RWPE2 (cell line): ENCODE measurements at regions not wholly inside any gene's neighbourhood (a gene's known extent, or its start where the extent isn't known, plus 50 kb on each side); places are given as distances from the start of the nearest gene placed in this dataset.

ENCODE experiments used
- ATAC-seq: fragments of 200-7000 bp; cut with Tn5 transposase; 3 replicates; pipeline ENCODE4 v1.9.1; 2021; ENCODE audit warnings: low read depth
- DNase-seq: peaks from one replicate; pipeline ENCODE4 v3.0.0-alpha.2; 2020; ENCODE audit warnings: low spot score
- H3K27ac ChIP-seq: fragments of 450-650 bp; 2 replicates; pipeline ENCODE4 v1.5.1; 2017; ENCODE audit warnings: mild to moderate bottlenecking; ENCODE audit not compliant: poor library complexity, severe bottlenecking
- H3K27me3 ChIP-seq: fragments of 250-450 bp; sonication (Bioruptor Pico); 2 replicates; pipeline ENCODE4 v1.5.1; 2021; ENCODE audit warnings: mild to moderate bottlenecking, moderate library complexity; ENCODE audit not compliant: insufficient read depth, poor library complexity, severe bottlenecking
- H3K36me3 ChIP-seq: fragments of 250-450 bp; sonication (Bioruptor Pico); 2 replicates; pipeline ENCODE4 v1.5.1; 2020; ENCODE audit warnings: low read depth, mild to moderate bottlenecking, moderate library complexity
- H3K4me1 ChIP-seq: fragments of 250-450 bp; sonication (Bioruptor Pico); 2 replicates; pipeline ENCODE4 v1.5.1; 2021; ENCODE audit warnings: mild to moderate bottlenecking, moderate library complexity; ENCODE audit not compliant: insufficient read depth, poor library complexity, severe bottlenecking
- H3K4me3 ChIP-seq: fragments of 250-450 bp; sonication (Bioruptor Pico); 2 replicates; pipeline ENCODE4 v1.5.1; 2021; ENCODE audit warnings: mild to moderate bottlenecking, moderate library complexity; ENCODE audit not compliant: severe bottlenecking
- H3K9me3 ChIP-seq: fragments of 250-450 bp; sonication (Bioruptor Pico); 2 replicates; pipeline ENCODE4 v1.5.1; 2021; ENCODE audit warnings: mild to moderate bottlenecking, moderate library complexity; ENCODE audit not compliant: severe bottlenecking
- TF ChIP-seq, protein P1 (sequence below): fragments of 450-650 bp; IDR thresholded peaks from one replicate; pipeline ENCODE4 v1.5.1; 2017; ENCODE audit warnings: mild to moderate bottlenecking, moderate library complexity; ENCODE audit not compliant: poor library complexity, severe bottlenecking

DNA sequence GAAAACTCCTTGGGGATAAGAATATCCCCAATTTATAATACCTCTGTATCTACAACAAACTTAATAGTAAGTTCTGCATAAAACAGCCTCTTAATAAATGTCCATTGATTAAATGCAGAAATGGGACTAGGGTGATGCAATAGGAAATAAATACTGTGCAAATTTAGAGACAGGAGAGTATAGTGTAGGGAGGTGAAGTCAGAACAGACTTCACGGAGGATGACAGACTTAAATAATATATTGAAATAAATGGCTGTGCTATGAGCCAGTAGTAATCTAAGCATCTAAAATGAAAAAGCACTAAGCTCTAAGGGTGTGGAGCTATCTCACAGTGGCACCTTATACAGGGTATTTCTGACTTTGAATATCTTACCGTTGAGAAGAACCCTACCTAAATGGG is 265.3 kb downstream of the GRIN2B start:
- Histone ChIP-seq H3K9me3 (no peaks in the 10 kb centered on the region), H3K4me3 (no peak overlapping the region), H3K4me1 (no peaks in the 10 kb centered on the region), H3K27me3 (no peaks in the 10 kb centered on the region), H3K36me3 (no peaks in the 10 kb centered on the region), H3K27ac (no peak overlapping the region)
- TF ChIP-seq, protein P1, sequence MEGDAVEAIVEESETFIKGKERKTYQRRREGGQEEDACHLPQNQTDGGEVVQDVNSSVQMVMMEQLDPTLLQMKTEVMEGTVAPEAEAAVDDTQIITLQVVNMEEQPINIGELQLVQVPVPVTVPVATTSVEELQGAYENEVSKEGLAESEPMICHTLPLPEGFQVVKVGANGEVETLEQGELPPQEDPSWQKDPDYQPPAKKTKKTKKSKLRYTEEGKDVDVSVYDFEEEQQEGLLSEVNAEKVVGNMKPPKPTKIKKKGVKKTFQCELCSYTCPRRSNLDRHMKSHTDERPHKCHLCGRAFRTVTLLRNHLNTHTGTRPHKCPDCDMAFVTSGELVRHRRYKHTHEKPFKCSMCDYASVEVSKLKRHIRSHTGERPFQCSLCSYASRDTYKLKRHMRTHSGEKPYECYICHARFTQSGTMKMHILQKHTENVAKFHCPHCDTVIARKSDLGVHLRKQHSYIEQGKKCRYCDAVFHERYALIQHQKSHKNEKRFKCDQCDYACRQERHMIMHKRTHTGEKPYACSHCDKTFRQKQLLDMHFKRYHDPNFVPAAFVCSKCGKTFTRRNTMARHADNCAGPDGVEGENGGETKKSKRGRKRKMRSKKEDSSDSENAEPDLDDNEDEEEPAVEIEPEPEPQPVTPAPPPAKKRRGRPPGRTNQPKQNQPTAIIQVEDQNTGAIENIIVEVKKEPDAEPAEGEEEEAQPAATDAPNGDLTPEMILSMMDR = no peak
- DNase-seq (no peak), ATAC-seq (no peak)

DNA sequence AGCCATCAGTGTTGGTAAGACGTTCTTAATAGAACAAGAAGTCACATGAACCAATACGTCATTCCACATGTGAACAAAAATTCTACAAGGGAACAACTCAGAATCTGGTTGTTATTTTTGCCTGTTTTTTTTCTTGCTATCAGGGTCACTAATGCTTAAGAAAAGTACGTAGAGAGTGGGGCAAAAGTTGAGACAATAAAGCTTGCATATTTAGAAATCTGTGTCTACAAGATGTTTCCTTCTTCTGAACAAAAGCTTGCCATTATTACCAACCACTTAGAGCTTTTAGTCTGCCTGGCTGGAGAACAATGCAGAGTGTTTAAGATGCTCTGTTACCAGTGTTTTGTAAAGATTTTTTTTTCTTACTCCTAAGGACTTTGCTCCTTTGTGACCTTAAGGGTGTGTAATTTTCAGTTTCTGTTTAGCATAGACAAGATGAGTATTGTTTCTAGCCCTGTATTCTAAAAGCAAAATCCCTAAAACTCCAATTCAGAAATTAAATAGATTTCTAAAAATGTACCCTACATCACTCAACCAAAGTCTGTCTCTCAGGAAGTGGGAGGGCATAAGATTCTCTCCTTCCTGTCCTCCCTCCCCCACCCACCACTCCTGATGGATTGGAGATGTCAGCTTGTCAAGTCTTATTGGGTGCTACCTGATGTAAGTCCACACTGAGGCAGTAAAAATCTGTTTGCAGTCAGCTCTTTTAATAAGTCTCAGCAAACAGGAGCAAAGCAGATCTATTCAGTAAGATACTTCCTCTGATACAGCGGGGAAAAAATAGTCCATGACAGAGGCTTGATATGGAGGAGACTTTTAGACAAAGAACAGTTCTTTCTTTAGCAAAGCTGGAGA is 267.6 kb downstream of the GRIN2B start:
- ATAC-seq (no peak), DNase-seq (no peak)
- Histone ChIP-seq H3K27me3 (no peaks in the 10 kb centered on the region), H3K4me3 (no peak overlapping the region), H3K9me3 (no peaks in the 10 kb centered on the region), H3K36me3 (no peaks in the 10 kb centered on the region), H3K4me1 (no peaks in the 10 kb centered on the region), H3K27ac (no peak overlapping the region)
- TF ChIP-seq, protein P1 = no peak

- Histone ChIP-seq H3K4me3 (no peak overlapping the region), H3K4me1 (no peaks in the 10 kb centered on the region), H3K36me3 (no peaks in the 10 kb centered on the region), H3K27me3 (no peaks in the 10 kb centered on the region), H3K9me3 (no peaks in the 10 kb centered on the region), H3K27ac (no peak overlapping the region)
- TF ChIP-seq, protein P1 = no peak
- no peak for DNase-seq
- ATAC-seq = no peak
These were observed 273.6 kb downstream of the GRIN2B start for GRCh38 chr12:13707829-13708228.

DNA sequence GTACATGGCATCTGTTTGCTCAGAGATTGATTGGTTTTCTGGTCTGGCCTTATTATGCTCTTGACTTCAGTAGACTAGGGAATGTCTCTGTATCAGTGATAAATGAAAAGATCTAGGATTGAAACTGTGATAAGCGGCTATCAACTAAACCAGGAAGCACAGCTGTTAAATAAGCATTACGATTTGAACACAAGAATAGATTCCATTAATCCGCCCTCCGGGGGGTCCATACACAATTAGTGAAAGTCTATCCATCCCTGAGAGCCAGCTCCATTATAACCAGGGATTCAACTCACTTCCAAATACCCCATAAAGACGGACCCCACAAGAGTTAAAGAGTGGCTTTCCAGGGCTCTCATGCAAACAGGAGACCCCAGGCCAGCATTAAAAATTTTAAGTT is 279.0 kb downstream of the GRIN2B start:
- H3K4me1 ChIP-seq = no peaks in the 10 kb centered on the region
- H3K36me3 ChIP-seq = no peaks in the 10 kb centered on the region
- H3K27ac ChIP-seq = no peak overlapping the region
- no peaks in the 10 kb centered on the region for H3K27me3 ChIP-seq
- no peak overlapping the region for H3K4me3 ChIP-seq
- DNase-seq (no peak), ATAC-seq (no peak)
- TF ChIP-seq, protein P1 = no peak
- no peaks in the 10 kb centered on the region for H3K9me3 ChIP-seq

GRCh38 chr12:13701502-13701901 is 279.9 kb downstream of the GRIN2B start:
- H3K9me3 ChIP-seq = no peaks in the 10 kb centered on the region
- H3K4me1 ChIP-seq = no peaks in the 10 kb centered on the region
- no peak overlapping the region for H3K27ac ChIP-seq
- no peak overlapping the region for H3K4me3 ChIP-seq
- TF ChIP-seq, protein P1 = no peak
- H3K36me3 ChIP-seq = no peaks in the 10 kb centered on the region
- ATAC-seq (no peak), DNase-seq (no peak)
- no peaks in the 10 kb centered on the region for H3K27me3 ChIP-seq
